ENCODE measurements at regions not wholly inside any gene's neighbourhood (a gene's known extent, or its start where the extent isn't known, plus 50 kb on each side); places are given as distances from the start of the nearest gene placed in this dataset.

GRCh38 chr7:46679671-46680070 lies 758.6 kb upstream of the IGFBP3 start:
- Mint-ChIP-seq H3K4me1 (no peaks in the 10 kb centered on the region), H3K27ac (no peak overlapping the region), H3K4me3 (no peak overlapping the region), H3K27me3 (ENCODE audit: low read depth) (no peaks in the 10 kb centered on the region), H3K36me3 (ENCODE audit: low read depth) (no peaks in the 10 kb centered on the region), H3K9me3 (no peaks in the 10 kb centered on the region)
- no peak for TF ChIP-seq CTCF (IDR thresholded peaks at IDR 0.05; ENCODE audit: unreplicated experiment in 3 of 3)

- Mint-ChIP-seq H3K27ac (no peak overlapping the region), H3K4me1 (no peaks in the 10 kb centered on the region), H3K9me3 (no peaks in the 10 kb centered on the region), H3K27me3 (ENCODE audit: low read depth) (no peaks in the 10 kb centered on the region), H3K36me3 (ENCODE audit: low read depth) (no peaks in the 10 kb centered on the region), H3K4me3 (no peak overlapping the region)
- TF ChIP-seq CTCF (IDR thresholded peaks at IDR 0.05; ENCODE audit: unreplicated experiment in 3 of 3), result no peak
These were observed 757.3 kb upstream of the IGFBP3 start for GRCh38 chr7:46678421-46678820.

- no peaks in the 10 kb centered on the region for H3K9me3 Mint-ChIP-seq
- H3K27me3 Mint-ChIP-seq (ENCODE audit: low read depth), result no peaks in the 10 kb centered on the region
- no peak overlapping the region for H3K27ac Mint-ChIP-seq
- no peaks in the 10 kb centered on the region for H3K36me3 Mint-ChIP-seq (ENCODE audit: low read depth)
- TF ChIP-seq CTCF (IDR thresholded peaks at IDR 0.05; ENCODE audit: unreplicated experiment in 3 of 3), result no peak
- H3K4me3 Mint-ChIP-seq, result no peak overlapping the region
- no peaks in the 10 kb centered on the region for H3K4me1 Mint-ChIP-seq
These were observed 754.4 kb upstream of the IGFBP3 start for GRCh38 chr7:46675456-46675855.

GRCh38 chr7:46672861-46673260 lies 751.8 kb upstream of the IGFBP3 start:
- Mint-ChIP-seq H3K27me3 (ENCODE audit: low read depth) (no peaks in the 10 kb centered on the region), H3K4me1 (no peaks in the 10 kb centered on the region), H3K36me3 (ENCODE audit: low read depth) (no peaks in the 10 kb centered on the region), H3K9me3 (no peaks in the 10 kb centered on the region), H3K4me3 (no peak overlapping the region), H3K27ac (no peak overlapping the region)
- TF ChIP-seq CTCF (IDR thresholded peaks at IDR 0.05; ENCODE audit: unreplicated experiment in 3 of 3), result no peak

- Mint-ChIP-seq H3K4me1 (no peaks in the 10 kb centered on the region), H3K27me3 (ENCODE audit: low read depth) (no peaks in the 10 kb centered on the region), H3K4me3 (no peak overlapping the region), H3K27ac (no peak overlapping the region), H3K36me3 (ENCODE audit: low read depth) (no peaks in the 10 kb centered on the region), H3K9me3 (peaks cover 9% of the 10 kb centered on the region)
- no peak for TF ChIP-seq CTCF (IDR thresholded peaks at IDR 0.05; ENCODE audit: unreplicated experiment in 3 of 3)
These were observed 750.2 kb upstream of the IGFBP3 start for GRCh38 chr7:46671108-46671769.

- no peaks in the 10 kb centered on the region for H3K36me3 Mint-ChIP-seq (ENCODE audit: low read depth)
- H3K27me3 Mint-ChIP-seq (ENCODE audit: low read depth), result no peaks in the 10 kb centered on the region
- H3K27ac Mint-ChIP-seq, result no peak overlapping the region
- H3K9me3 Mint-ChIP-seq, result peaks cover 14% of the 10 kb centered on the region
- H3K4me1 Mint-ChIP-seq, result no peaks in the 10 kb centered on the region
- TF ChIP-seq CTCF (IDR thresholded peaks at IDR 0.05; ENCODE audit: unreplicated experiment in 3 of 3), result no peak
- H3K4me3 Mint-ChIP-seq, result no peak overlapping the region
These were observed 748.0 kb upstream of the IGFBP3 start for GRCh38 chr7:46669028-46669427.

Measured in nephron (organoid).